AG04449 (cell line): ENCODE measurements at regions not wholly inside any gene's neighbourhood (a gene's known extent, or its start where the extent isn't known, plus 50 kb on each side); places are given as distances from the start of the nearest gene placed in this dataset.

Source experiments
- CTCF ChIA-PET: fragments of 350-600 bp; formaldehyde crosslinking; extraction: SDS; loops from one replicate; lab custom pipeline; 2021; ENCODE audit warnings: antibody characterized with exemption; lab: Yijun Ruan, JAX
- POLR2A ChIA-PET: fragments of 400-600, 350-600 bp; formaldehyde crosslinking; extraction: SDS; loops from one replicate; lab custom pipeline; 2020; ENCODE audit warnings: antibody characterized with exemption, inconsistent platforms; lab: Yijun Ruan, JAX
- DNase-seq: peaks from one replicate; pipeline ENCODE4 v3.0.0-alpha.2; 2010; ENCODE audit warnings: low read depth, low spot score
- H3K4me3 ChIP-seq: 2 replicates; pipeline ENCODE4 v1.5.1; 2011; ENCODE audit warnings: low read depth, mild to moderate bottlenecking, control low read depth, low read length
- CTCF ChIP-seq: IDR thresholded peaks from one replicate; pipeline ENCODE4 v1.5.1; 2011; ENCODE audit warnings: mild to moderate bottlenecking, moderate library complexity, low read length, control low read depth, inconsistent platforms; ENCODE audit not compliant: insufficient read depth; ENCODE audit errors: missing control alignments

GRCh38 chr9:90379771-90380170, 262.9 kb downstream of the DIRAS2 start:
- no peak for DNase-seq
- ChIA-PET CTCF (no interaction called here), POLR2A (no interaction called here)
- no peak for TF ChIP-seq CTCF
- no peak overlapping the region for H3K4me3 ChIP-seq

GRCh38 chr9:90385146-90385545, 257.5 kb downstream of the DIRAS2 start:
- no peak for TF ChIP-seq CTCF
- H3K4me3 ChIP-seq = no peak overlapping the region
- ChIA-PET POLR2A (no interaction called here), CTCF (no interaction called here)
- no peak for DNase-seq

GRCh38 chr9:90393365-90394152, 249.1 kb downstream of the DIRAS2 start:
- no peak overlapping the region for H3K4me3 ChIP-seq
- no peak for TF ChIP-seq CTCF
- ChIA-PET POLR2A (no interaction called here), CTCF (no interaction called here)
- DNase-seq = no peak

- ChIA-PET POLR2A (no interaction called here), CTCF (no interaction called here)
- no peak for TF ChIP-seq CTCF
- H3K4me3 ChIP-seq = no peak overlapping the region
- no peak for DNase-seq
Measured at GRCh38 chr9:90394871-90395270, 247.8 kb downstream of the DIRAS2 start.

- POLR2A ChIA-PET = no interaction called here
- H3K4me3 ChIP-seq = no peak overlapping the region
- DNase-seq = no peak
- CTCF ChIA-PET = no interaction called here
- no peak for TF ChIP-seq CTCF
Measured at GRCh38 chr9:90400091-90400490, 242.5 kb downstream of the DIRAS2 start.

- CTCF ChIA-PET = no interaction called here
- DNase-seq = no peak
Measured at GRCh38 chr9:90408659-90409058, 234.0 kb downstream of the DIRAS2 start.

More at GRCh38 chr9:90408659-90409058, 234.0 kb downstream of the DIRAS2 start:
- POLR2A ChIA-PET = no interaction called here
- no peak overlapping the region for H3K4me3 ChIP-seq
- TF ChIP-seq CTCF = no peak
